SKM-1 treated with dmso at 0.1 percent for 144 hours (cell line): ENCODE measurements at regions not wholly inside any gene's neighbourhood (a gene's known extent, or its start where the extent isn't known, plus 50 kb on each side); places are given as distances from the start of the nearest gene placed in this dataset.
"Not testable (repeated sequence)": the region's sequence is repeated elsewhere in the genome, so short reads cannot be mapped to it uniquely, and the experiment has no call there.

ENCODE experiments used
- DNase-seq: peaks from one replicate; lab custom pipeline; 2025; ENCODE audit not compliant: unreplicated experiment; lab: John Stamatoyannopoulos, UW

- DNase-seq: peak; percentile 5
These were observed 851.5 kb upstream of the COBL start for GRCh38 chr7:52168085-52168484.

- DNase-seq: no peak
These were observed 846.7 kb upstream of the COBL start for GRCh38 chr7:52163311-52163710.

GRCh38 chr7:52161483-52161882, 844.9 kb upstream of the COBL start:
- no peak for DNase-seq

GRCh38 chr7:52159421-52159820, 842.8 kb upstream of the COBL start:
- not testable (repeated sequence) for DNase-seq

GRCh38 chr7:52154382-52154781, 837.8 kb upstream of the COBL start:
- DNase-seq: no peak

GRCh38 chr7:52151559-52151958, 835.0 kb upstream of the COBL start:
- DNase-seq: no peak

- DNase-seq: no peak
These were observed 834.3 kb upstream of the COBL start for GRCh38 chr7:52150952-52151351.

GRCh38 chr7:52146871-52147634, 830.4 kb upstream of the COBL start:
- no peak for DNase-seq

GRCh38 chr7:52143219-52143618, 826.6 kb upstream of the COBL start:
- no peak for DNase-seq

GRCh38 chr7:52140851-52141250, 824.2 kb upstream of the COBL start:
- DNase-seq: no peak

- DNase-seq: no peak
These were observed 818.8 kb upstream of the COBL start for GRCh38 chr7:52135403-52135802.

- DNase-seq: no peak
These were observed 812.7 kb upstream of the COBL start for GRCh38 chr7:52129278-52129677.

GRCh38 chr7:52120912-52121311, 804.3 kb upstream of the COBL start:
- no peak for DNase-seq

GRCh38 chr7:52119537-52119936, 802.9 kb upstream of the COBL start:
- DNase-seq: no peak

GRCh38 chr7:52114509-52114908, 797.9 kb upstream of the COBL start:
- DNase-seq: no peak

- no peak for DNase-seq
These were observed 797.4 kb upstream of the COBL start for GRCh38 chr7:52114056-52114455.

- DNase-seq: no peak
These were observed 790.7 kb upstream of the COBL start for GRCh38 chr7:52107355-52107754.

GRCh38 chr7:52095861-52096260, 779.3 kb upstream of the COBL start:
- DNase-seq: no peak

- DNase-seq: no peak
These were observed 775.4 kb upstream of the COBL start for GRCh38 chr7:52091996-52092395.

- DNase-seq: no peak
These were observed 774.5 kb upstream of the COBL start for GRCh38 chr7:52091101-52091500.

- no peak for DNase-seq
These were observed 771.6 kb upstream of the COBL start for GRCh38 chr7:52088008-52088901.

GRCh38 chr7:52085610-52086009, 769.0 kb upstream of the COBL start:
- DNase-seq: no peak
